ENCODE measurements at regions not wholly inside any gene's neighbourhood (a gene's known extent, or its start where the extent isn't known, plus 50 kb on each side); places are given as distances from the start of the nearest gene placed in this dataset.

- TF ChIP-seq, protein P1, sequence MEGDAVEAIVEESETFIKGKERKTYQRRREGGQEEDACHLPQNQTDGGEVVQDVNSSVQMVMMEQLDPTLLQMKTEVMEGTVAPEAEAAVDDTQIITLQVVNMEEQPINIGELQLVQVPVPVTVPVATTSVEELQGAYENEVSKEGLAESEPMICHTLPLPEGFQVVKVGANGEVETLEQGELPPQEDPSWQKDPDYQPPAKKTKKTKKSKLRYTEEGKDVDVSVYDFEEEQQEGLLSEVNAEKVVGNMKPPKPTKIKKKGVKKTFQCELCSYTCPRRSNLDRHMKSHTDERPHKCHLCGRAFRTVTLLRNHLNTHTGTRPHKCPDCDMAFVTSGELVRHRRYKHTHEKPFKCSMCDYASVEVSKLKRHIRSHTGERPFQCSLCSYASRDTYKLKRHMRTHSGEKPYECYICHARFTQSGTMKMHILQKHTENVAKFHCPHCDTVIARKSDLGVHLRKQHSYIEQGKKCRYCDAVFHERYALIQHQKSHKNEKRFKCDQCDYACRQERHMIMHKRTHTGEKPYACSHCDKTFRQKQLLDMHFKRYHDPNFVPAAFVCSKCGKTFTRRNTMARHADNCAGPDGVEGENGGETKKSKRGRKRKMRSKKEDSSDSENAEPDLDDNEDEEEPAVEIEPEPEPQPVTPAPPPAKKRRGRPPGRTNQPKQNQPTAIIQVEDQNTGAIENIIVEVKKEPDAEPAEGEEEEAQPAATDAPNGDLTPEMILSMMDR (IDR thresholded peaks at IDR 0.05; ENCODE audit: poor library complexity) = no peak
- TF ChIP-seq EZH2 (IDR thresholded peaks at IDR 0.05; ENCODE audit: borderline replicate concordance) = no peak
Measured at GRCh38 chr3:106086636-106087035, 217.8 kb upstream of the CBLB start.
